Natural killer cell treated with Interleukin-12 subunit alpha and Interleukin-12 subunit beta and Interleukin-15 and Interleukin-18, amount 100 ng/mL, for 72 hours (primary cell): ENCODE measurements at regions not wholly inside any gene's neighbourhood (a gene's known extent, or its start where the extent isn't known, plus 50 kb on each side); places are given as distances from the start of the nearest gene placed in this dataset.
"Not testable (repeated sequence)": the region's sequence is repeated elsewhere in the genome, so short reads cannot be mapped to it uniquely, and the experiment has no call there.

Experiments used
- ATAC-seq, 2 donors: fragments of 150-1000 bp; cut with Tn5 transposase in 1 of 2; sonication (Bioruptor Pico), chemical (Tn5 transposase) in 1 of 2; 2 replicates each; pipeline ENCODE4 v1.10.0; 2021
- DNase-seq: peaks from one replicate; pipeline ENCODE4 v3.0.0; 2022; ENCODE audit warnings: low spot score
- H3K27ac Mint-ChIP-seq, 2 donors: 1 replicate in 1 of 2; 2 replicates in 1 of 2; pipeline ENCODE4 v1.8.0; 2022; ENCODE audit warnings: mixed read lengths in 2 of 2, mild to moderate bottlenecking in 1 of 2, moderate library complexity in 1 of 2
- H3K27me3 Mint-ChIP-seq, 2 donors: 1 replicate in 1 of 2; 2 replicates in 1 of 2; pipeline ENCODE4 v1.8.0; 2022; ENCODE audit warnings: mixed read lengths in 2 of 2
- H3K36me3 Mint-ChIP-seq: one replicate; pipeline ENCODE4 v1.8.0; 2022; ENCODE audit warnings: mixed read lengths
- H3K4me1 Mint-ChIP-seq, 2 donors: 1 replicate in 1 of 2; 2 replicates in 1 of 2; pipeline ENCODE4 v1.8.0; 2022; ENCODE audit warnings: low read depth in 2 of 2, mixed read lengths in 2 of 2, mild to moderate bottlenecking in 1 of 2
- H3K4me3 Mint-ChIP-seq: one replicate; pipeline ENCODE4 v1.8.0; 2022; ENCODE audit warnings: mixed read lengths
- H3K9me3 Mint-ChIP-seq: 2 replicates; pipeline ENCODE4 v1.8.0; 2022; ENCODE audit warnings: mixed read lengths

- no peaks in the 10 kb centered on the region for H3K9me3 Mint-ChIP-seq
- H3K4me1 Mint-ChIP-seq: no peaks in the 10 kb centered on the region
- DNase-seq (no peak), ATAC-seq (no peak)
- no peaks in the 10 kb centered on the region for H3K36me3 Mint-ChIP-seq
- no peak overlapping the region for H3K4me3 Mint-ChIP-seq
- H3K27ac Mint-ChIP-seq: no peak overlapping the region
- H3K27me3 Mint-ChIP-seq: peaks cover 25 to 39% of the 10 kb centered on the region in 2 donors
Observed at GRCh38 chr6:1227600-1227934, 84.3 kb upstream of the FOXQ1 start.

GRCh38 chr6:1226277-1227099 is 85.4 kb upstream of the FOXQ1 start:
- H3K9me3 Mint-ChIP-seq: no peaks in the 10 kb centered on the region
- DNase-seq (no peak), ATAC-seq (peak; percentile 26 to 33)
- H3K36me3 Mint-ChIP-seq: no peaks in the 10 kb centered on the region
- H3K4me1 Mint-ChIP-seq: no peaks in the 10 kb centered on the region
- no peak overlapping the region for H3K27ac Mint-ChIP-seq
- peaks cover 22 to 39% of the 10 kb centered on the region in 2 donors for H3K27me3 Mint-ChIP-seq
- H3K4me3 Mint-ChIP-seq: no peak overlapping the region

GRCh38 chr6:1224514-1224913 is 87.4 kb upstream of the FOXQ1 start:
- no peaks in the 10 kb centered on the region for H3K4me1 Mint-ChIP-seq
- H3K27me3 Mint-ChIP-seq: peaks cover 25 to 50% of the 10 kb centered on the region in 2 donors
- no peak for ATAC-seq
- no peak overlapping the region for H3K4me3 Mint-ChIP-seq
- no peak for DNase-seq
- H3K36me3 Mint-ChIP-seq: no peaks in the 10 kb centered on the region
- no peak overlapping the region for H3K27ac Mint-ChIP-seq
- H3K9me3 Mint-ChIP-seq: no peaks in the 10 kb centered on the region

DNA sequence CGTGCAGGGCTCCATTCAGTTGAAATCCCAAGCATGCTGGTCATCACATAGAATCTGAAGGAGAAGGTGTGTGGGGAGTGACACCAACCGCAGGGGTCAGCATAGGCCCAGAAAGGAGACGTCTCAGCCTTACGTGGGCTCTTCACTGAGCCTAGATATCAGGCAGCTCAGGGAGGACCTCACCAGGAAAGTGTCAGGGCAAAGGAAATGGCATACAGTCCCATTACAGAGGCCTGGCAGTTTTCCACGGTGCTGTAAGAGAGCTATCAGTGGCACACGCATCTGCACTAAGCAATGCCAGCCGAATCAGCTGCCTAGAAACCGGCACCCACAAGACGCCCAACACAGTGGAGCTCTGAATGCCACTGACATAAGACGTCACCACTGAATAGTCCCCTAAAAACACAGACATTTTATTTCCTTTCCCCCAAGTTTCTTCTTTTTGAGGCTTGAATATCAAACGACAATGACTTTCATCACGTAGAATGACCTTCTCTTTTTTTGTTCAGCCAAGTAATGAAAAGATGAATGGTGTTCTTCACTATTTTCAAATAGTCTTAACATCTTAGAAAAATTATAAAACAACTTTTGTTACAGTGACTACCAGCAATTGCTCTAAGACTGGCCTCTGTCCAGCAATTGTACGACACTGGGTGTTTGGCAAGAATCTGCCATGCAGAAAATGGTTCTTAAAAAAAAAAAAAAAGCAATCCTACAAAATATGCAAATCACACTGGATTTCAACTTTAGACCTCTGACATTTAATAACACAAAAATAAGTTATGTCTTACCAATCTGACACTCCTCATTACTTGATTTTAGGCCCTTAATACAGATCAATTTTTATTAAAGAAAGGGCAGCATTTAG is 88.9 kb upstream of the FOXQ1 start:
- H3K4me1 Mint-ChIP-seq: no peaks in the 10 kb centered on the region
- ATAC-seq (no peak), DNase-seq (no peak)
- no peaks in the 10 kb centered on the region for H3K36me3 Mint-ChIP-seq
- H3K9me3 Mint-ChIP-seq: no peaks in the 10 kb centered on the region
- H3K27ac Mint-ChIP-seq: no peak overlapping the region
- no peak overlapping the region for H3K4me3 Mint-ChIP-seq
- H3K27me3 Mint-ChIP-seq: peaks cover 23 to 41% of the 10 kb centered on the region in 2 donors

DNA sequence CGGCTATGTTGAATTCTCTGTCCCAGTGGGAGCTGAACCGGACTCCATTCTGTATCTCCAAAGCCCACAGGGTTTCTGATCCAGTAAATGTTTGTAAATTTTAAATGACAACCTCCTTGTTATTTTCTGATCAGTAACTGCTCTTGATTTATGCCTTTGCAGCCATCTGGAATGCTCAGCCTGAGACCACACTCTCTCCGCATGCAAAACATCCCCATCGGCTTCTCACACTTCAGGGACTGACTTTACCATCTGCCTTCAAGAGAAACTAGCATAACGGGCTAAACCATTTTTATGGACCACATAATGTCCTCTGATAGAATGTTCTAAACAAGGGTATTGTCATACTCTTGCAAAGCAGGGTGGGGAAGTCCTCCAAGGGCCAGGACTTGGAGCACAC is 94.5 kb upstream of the FOXQ1 start:
- H3K9me3 Mint-ChIP-seq: no peaks in the 10 kb centered on the region
- no peak overlapping the region for H3K4me3 Mint-ChIP-seq
- no peaks in the 10 kb centered on the region for H3K36me3 Mint-ChIP-seq
- no peak overlapping the region for H3K27ac Mint-ChIP-seq
- DNase-seq (no peak), ATAC-seq (no peak)
- H3K27me3 Mint-ChIP-seq: peaks cover 15 to 23% of the 10 kb centered on the region in 2 donors
- H3K4me1 Mint-ChIP-seq: no peaks in the 10 kb centered on the region

- Mint-ChIP-seq H3K36me3 (no peaks in the 10 kb centered on the region), H3K9me3 (no peaks in the 10 kb centered on the region), H3K4me1 (no peaks in the 10 kb centered on the region), H3K27me3 (peaks cover 20 to 30% of the 10 kb centered on the region in 2 donors), H3K27ac (no peak overlapping the region), H3K4me3 (no peak overlapping the region)
- no peak for ATAC-seq
- DNase-seq: no peak
Observed at GRCh38 chr6:1216488-1216974, 95.4 kb upstream of the FOXQ1 start.

GRCh38 chr6:1215884-1216487 is 95.9 kb upstream of the FOXQ1 start:
- DNase-seq (no peak), ATAC-seq (peak in 1 of 2 donors; percentile 29)
- H3K4me3 Mint-ChIP-seq: no peak overlapping the region
- H3K36me3 Mint-ChIP-seq: no peaks in the 10 kb centered on the region
- H3K27ac Mint-ChIP-seq: no peak overlapping the region
- H3K9me3 Mint-ChIP-seq: no peaks in the 10 kb centered on the region
- peaks cover 23 to 36% of the 10 kb centered on the region in 2 donors for H3K27me3 Mint-ChIP-seq
- H3K4me1 Mint-ChIP-seq: no peaks in the 10 kb centered on the region

DNA sequence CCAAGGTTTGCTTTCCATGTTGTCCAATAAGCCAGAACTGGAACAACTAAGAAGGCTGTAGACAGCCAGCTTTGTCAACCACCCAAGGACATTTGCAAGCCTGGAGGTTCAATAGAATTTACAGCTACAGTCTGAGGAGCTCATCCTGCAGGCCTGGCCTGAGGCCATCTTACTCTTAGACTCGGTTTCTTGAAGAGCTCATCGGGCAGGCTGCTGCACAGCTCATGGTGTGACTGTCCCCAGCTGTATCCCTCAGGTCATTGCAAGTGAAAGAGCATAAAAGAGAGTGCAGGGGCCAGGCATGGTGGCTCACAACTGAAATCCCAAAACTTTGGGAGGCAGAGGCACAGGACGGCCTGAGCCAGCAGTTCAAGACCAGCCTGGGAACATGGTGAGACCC is 96.9 kb upstream of the FOXQ1 start:
- ATAC-seq (peak in 1 of 2 donors; percentile 51), DNase-seq (no peak)
- no peaks in the 10 kb centered on the region for H3K36me3 Mint-ChIP-seq
- H3K27me3 Mint-ChIP-seq: peaks cover 18 to 28% of the 10 kb centered on the region in 2 donors
- no peaks in the 10 kb centered on the region for H3K9me3 Mint-ChIP-seq
- no peak overlapping the region for H3K27ac Mint-ChIP-seq
- no peaks in the 10 kb centered on the region for H3K4me1 Mint-ChIP-seq
- H3K4me3 Mint-ChIP-seq: no peak overlapping the region

DNA sequence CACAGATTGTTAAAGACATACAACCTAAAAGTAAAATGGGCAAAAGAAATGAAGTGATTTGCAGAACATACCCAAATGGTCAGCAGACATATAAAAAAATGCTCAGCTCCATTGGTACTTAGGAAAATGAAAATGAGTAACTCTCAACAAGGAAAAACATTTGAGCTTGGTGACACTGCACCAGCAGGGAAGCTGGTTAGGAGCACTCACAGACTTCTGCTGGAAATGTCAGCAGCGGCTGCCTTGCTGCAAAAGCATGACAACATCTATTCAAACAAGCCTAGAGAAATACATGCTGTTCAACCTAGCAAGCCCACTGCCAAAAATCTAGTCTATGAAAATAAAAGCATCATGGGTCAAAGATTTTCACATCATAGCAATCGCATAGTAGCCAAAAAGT is 99.0 kb upstream of the FOXQ1 start:
- no peak for DNase-seq
- Mint-ChIP-seq H3K4me1 (no peaks in the 10 kb centered on the region), H3K27me3 (peaks cover 22 to 34% of the 10 kb centered on the region in 2 donors), H3K36me3 (no peaks in the 10 kb centered on the region), H3K9me3 (no peaks in the 10 kb centered on the region), H3K27ac (no peak overlapping the region), H3K4me3 (no peak overlapping the region)
- no peak for ATAC-seq

GRCh38 chr6:1212138-1212537 is 99.8 kb upstream of the FOXQ1 start:
- not testable (repeated sequence) for DNase-seq, H3K4me1 Mint-ChIP-seq, H3K36me3 Mint-ChIP-seq, H3K27ac Mint-ChIP-seq, H3K9me3 Mint-ChIP-seq, ATAC-seq, H3K4me3 Mint-ChIP-seq
- peaks cover 23 to 34% of the 10 kb centered on the region in 2 donors for H3K27me3 Mint-ChIP-seq

DNA sequence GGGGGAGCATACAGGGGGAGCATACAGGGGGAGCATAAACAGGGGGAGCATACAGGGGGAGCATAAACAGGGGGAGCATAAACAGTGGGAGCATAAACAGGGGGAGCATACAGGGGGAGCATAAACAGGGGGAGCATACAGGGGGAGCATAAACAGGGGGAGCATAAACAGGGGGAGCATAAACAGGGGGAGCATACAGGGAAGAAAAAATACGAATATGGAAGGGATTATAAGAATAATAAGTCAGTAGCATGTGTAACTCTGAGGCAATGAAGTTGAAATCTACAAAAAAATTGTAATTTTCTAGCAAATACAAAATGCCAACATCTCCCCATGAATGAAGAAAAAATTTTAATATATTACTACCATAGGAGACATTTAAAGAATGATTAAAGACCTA is 101.3 kb upstream of the FOXQ1 start:
- not testable (repeated sequence) for H3K36me3 Mint-ChIP-seq, H3K4me3 Mint-ChIP-seq, H3K27ac Mint-ChIP-seq, ATAC-seq, H3K9me3 Mint-ChIP-seq, H3K4me1 Mint-ChIP-seq, DNase-seq
- H3K27me3 Mint-ChIP-seq: peaks cover 29 to 48% of the 10 kb centered on the region in 2 donors

- H3K4me3 Mint-ChIP-seq: no peak overlapping the region
- no peaks in the 10 kb centered on the region for H3K9me3 Mint-ChIP-seq
- peaks cover 29 to 46% of the 10 kb centered on the region in 2 donors for H3K27me3 Mint-ChIP-seq
- ATAC-seq (no peak), DNase-seq (no peak)
- no peaks in the 10 kb centered on the region for H3K36me3 Mint-ChIP-seq
- no peak overlapping the region for H3K27ac Mint-ChIP-seq
- H3K4me1 Mint-ChIP-seq: no peaks in the 10 kb centered on the region
Observed at GRCh38 chr6:1208876-1209275, 103.0 kb upstream of the FOXQ1 start.

DNA sequence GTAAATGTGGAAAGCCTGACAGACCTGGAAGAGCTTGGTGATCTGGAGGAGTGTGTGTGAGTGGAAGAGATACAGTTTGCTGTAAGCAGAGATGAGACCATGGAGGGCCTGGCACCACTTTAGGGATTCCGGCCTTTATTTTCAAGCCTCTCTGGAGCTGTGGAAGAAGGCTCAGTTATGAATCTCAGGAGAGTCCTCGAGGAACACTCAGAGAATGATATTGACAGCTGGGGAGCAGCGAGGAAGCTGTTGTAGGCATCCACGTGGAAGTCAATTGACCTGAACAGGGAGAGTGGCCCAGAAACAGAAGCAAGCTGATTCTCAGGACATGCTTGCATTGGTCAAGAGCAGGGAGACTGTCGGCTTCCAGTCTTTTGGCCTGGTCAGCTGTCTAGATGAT is 108.4 kb upstream of the FOXQ1 start:
- H3K27me3 Mint-ChIP-seq: peaks cover 20 to 26% of the 10 kb centered on the region in 2 donors
- H3K27ac Mint-ChIP-seq: no peak overlapping the region
- no peak for ATAC-seq
- H3K36me3 Mint-ChIP-seq: no peaks in the 10 kb centered on the region
- H3K4me1 Mint-ChIP-seq: no peaks in the 10 kb centered on the region
- H3K4me3 Mint-ChIP-seq: no peak overlapping the region
- no peaks in the 10 kb centered on the region for H3K9me3 Mint-ChIP-seq
- DNase-seq: no peak

GRCh38 chr6:1202201-1202600 is 109.7 kb upstream of the FOXQ1 start:
- peaks cover 15 to 26% of the 10 kb centered on the region in 2 donors for H3K27me3 Mint-ChIP-seq
- ATAC-seq (no peak), DNase-seq (no peak)
- H3K4me1 Mint-ChIP-seq: no peaks in the 10 kb centered on the region
- H3K9me3 Mint-ChIP-seq: no peaks in the 10 kb centered on the region
- H3K36me3 Mint-ChIP-seq: no peaks in the 10 kb centered on the region
- H3K4me3 Mint-ChIP-seq: no peak overlapping the region
- H3K27ac Mint-ChIP-seq: no peak overlapping the region
